Activated T-cell treated with anti-CD3 and anti-CD28 coated beads, Interleukin-2, amount 50 U/mL, for 24 hours (primary cell): ENCODE measurements at regions not wholly inside any gene's neighbourhood (a gene's known extent, or its start where the extent isn't known, plus 50 kb on each side); places are given as distances from the start of the nearest gene placed in this dataset.
A peak's percentile ranks its signal among the peaks of the same experiment; 100 is the strongest.

Experiments
- DNase-seq: peaks from one replicate; pipeline ENCODE4 v3.0.0-alpha.2; 2020
- H3K27ac Mint-ChIP-seq: 2 replicates; pipeline ENCODE4 v1.8.0; 2020; ENCODE audit warnings: mild to moderate bottlenecking, mixed read lengths
- H3K27me3 Mint-ChIP-seq: 2 replicates; pipeline ENCODE4 v1.8.0; 2020; ENCODE audit warnings: mixed read lengths
- H3K36me3 Mint-ChIP-seq: 2 replicates; pipeline ENCODE4 v1.8.0; 2020; ENCODE audit warnings: low read depth, mixed read lengths
- H3K4me1 Mint-ChIP-seq: 2 replicates; pipeline ENCODE4 v1.8.0; 2020; ENCODE audit warnings: low read depth, mixed read lengths
- H3K4me3 Mint-ChIP-seq: 2 replicates; pipeline ENCODE4 v1.8.0; 2020; ENCODE audit warnings: mild to moderate bottlenecking, moderate library complexity, mixed read lengths
- H3K9me3 Mint-ChIP-seq: 2 replicates; pipeline ENCODE4 v1.8.0; 2020; ENCODE audit warnings: mixed read lengths

DNA sequence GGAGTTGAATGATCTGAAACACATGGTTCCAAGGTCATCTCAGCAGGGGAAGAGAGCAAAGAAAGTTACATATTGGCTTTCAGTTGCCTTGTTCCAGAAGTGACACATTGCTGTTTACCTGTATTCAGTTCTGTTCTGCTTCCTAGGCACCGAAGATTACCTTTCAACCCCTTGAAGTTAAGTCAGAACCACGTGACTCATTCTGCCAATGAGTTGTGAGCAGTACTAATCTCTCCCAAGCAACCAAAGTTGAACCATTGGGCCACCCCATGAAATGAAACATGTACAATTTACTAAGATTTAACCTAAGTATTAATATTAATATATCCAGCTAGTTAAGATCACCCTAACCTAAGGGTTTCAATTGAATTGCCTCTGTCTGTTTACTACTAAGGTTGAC, 439.2 kb upstream of the MAF start:
- no peak overlapping the region for H3K4me3 Mint-ChIP-seq
- no peaks in the 10 kb centered on the region for H3K9me3 Mint-ChIP-seq
- no peak overlapping the region for H3K27ac Mint-ChIP-seq
- DNase-seq: no peak
- peaks cover 28% of the 10 kb centered on the region for H3K27me3 Mint-ChIP-seq
- H3K36me3 Mint-ChIP-seq: no peaks in the 10 kb centered on the region
- no peaks in the 10 kb centered on the region for H3K4me1 Mint-ChIP-seq

- H3K4me1 Mint-ChIP-seq: no peaks in the 10 kb centered on the region
- no peak for DNase-seq
- H3K9me3 Mint-ChIP-seq: peaks cover 4% of the 10 kb centered on the region
- H3K27ac Mint-ChIP-seq: no peak overlapping the region
- H3K36me3 Mint-ChIP-seq: no peaks in the 10 kb centered on the region
- no peak overlapping the region for H3K4me3 Mint-ChIP-seq
- H3K27me3 Mint-ChIP-seq: peaks cover 19% of the 10 kb centered on the region
Measured at GRCh38 chr16:80038566-80038965, 438.0 kb upstream of the MAF start.

DNA sequence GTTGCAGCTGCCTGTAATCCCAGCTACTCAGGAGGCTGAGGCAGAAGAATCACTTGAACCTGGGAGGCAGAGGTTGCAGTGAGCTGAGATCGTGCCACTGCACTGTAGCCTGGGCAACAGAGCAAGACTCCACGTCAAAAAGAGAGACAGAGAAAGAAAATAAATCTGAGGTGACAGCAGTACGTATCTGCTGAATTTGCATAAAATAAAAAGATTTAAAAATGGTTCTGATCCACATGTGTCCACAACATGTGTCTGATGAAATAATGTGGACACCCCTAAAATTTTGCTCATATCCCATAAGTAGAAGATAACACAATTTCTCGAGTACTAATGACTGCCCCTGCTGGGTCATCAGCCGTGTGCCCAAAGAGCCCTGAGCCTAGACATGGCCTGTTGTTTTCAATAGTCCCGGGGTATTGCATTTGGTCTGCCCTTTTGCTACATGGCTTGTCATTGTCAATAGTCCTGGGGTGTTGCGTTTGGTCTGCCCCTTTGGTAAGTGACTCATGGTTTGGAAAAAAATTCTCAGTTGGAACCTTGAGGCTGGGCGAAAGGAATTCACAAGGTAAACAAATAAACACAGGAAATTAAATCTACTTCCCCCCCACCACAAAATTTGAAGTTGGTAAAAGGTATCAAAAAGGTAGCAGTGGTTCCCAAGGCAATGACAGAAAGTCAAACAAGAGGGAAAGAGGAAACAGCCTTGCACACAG, 434.6 kb upstream of the MAF start:
- no peaks in the 10 kb centered on the region for H3K4me1 Mint-ChIP-seq
- H3K4me3 Mint-ChIP-seq: no peak overlapping the region
- no peak for DNase-seq
- no peak overlapping the region for H3K27ac Mint-ChIP-seq
- H3K36me3 Mint-ChIP-seq: no peaks in the 10 kb centered on the region
- peaks cover 4% of the 10 kb centered on the region for H3K9me3 Mint-ChIP-seq
- H3K27me3 Mint-ChIP-seq: peaks cover 3% of the 10 kb centered on the region

DNA sequence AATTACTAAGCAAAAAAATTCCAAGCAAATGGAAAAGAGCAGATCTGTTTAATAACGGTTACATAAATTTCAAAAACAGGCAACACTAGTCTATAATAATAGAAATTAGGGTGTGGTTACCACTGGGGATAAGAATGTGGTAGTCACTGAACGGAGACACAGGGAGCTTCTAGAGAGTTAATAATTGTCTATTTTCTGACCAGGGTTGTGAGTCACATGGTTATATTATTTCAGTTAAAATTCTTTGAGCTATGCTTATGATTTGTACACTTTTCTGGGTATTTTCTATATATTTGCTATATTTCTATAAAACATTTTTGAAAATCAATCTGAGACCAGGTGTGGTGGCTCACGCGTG, 433.9 kb upstream of the MAF start:
- Mint-ChIP-seq H3K27ac (no peak overlapping the region), H3K36me3 (no peaks in the 10 kb centered on the region), H3K9me3 (peaks cover 4% of the 10 kb centered on the region), H3K27me3 (peaks cover 6% of the 10 kb centered on the region), H3K4me3 (no peak overlapping the region), H3K4me1 (no peaks in the 10 kb centered on the region)
- DNase-seq: no peak

DNA sequence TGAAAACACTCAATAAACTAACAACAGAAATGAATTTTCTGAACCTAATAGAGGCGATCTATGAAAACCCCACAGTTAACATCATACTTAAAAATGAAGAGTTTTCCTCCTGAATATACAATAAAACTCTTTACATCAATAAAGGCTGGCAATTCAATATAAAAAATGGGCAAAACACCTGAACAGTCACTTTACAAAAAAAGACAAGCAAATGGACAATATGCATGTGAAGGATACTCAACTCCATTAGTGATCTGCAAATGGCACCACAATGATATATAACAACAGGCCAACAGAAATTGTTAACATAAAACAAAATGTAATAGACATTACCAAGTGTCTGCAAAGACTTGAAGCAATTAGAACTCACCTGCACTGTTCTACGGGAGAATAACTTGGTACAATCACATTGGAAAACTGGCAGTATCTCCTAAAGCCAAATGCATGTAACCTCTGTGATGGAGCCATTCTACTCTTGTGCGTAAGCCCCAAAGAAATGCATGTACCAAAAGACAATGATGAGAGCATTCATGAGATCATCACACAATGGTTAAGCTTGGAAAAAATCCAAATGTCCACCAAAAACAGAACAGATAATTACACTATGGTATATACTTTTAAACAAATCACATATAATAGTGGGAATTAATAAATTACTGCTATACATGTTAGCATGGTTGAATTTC, 433.4 kb upstream of the MAF start:
- DNase-seq: no peak
- H3K4me1 Mint-ChIP-seq: no peaks in the 10 kb centered on the region
- H3K36me3 Mint-ChIP-seq: no peaks in the 10 kb centered on the region
- H3K27me3 Mint-ChIP-seq: peaks cover 11% of the 10 kb centered on the region
- no peak overlapping the region for H3K4me3 Mint-ChIP-seq
- peaks cover 4% of the 10 kb centered on the region for H3K9me3 Mint-ChIP-seq
- H3K27ac Mint-ChIP-seq: no peak overlapping the region

DNA sequence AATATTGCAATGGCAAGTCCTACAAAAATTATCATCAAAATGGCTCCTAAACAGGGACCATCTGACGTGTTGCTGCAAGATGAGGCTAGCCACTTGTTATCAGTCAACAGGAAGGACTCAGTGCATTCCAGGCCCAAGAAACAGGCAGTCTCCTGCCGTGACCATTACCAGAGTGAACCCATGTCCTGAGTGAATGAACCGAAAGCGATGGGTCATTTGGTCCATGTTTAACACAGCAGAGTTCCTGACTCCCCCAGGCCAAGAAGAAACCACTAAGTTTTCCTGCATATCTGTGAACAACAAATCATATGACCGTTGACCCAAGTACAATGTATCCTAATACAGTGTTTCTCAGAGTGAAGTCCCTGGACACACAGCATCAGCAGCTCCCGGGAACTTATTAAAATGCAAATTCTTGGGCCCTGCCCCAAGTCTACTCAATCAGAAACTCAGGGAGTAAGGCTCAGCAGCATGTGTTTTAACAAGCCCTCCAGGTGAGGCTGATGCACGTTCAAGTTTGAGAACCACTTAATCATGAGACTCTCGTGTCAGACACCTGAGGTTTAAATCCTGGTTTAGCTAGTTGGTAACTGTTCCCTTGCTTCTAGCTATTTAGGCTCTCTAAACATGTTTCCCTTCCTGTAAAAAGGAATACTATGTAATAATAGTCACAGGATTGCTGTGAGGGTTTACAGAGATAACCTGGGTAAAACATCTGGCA, 429.4 kb upstream of the MAF start:
- Mint-ChIP-seq H3K4me1 (peaks cover 10% of the 10 kb centered on the region), H3K36me3 (no peaks in the 10 kb centered on the region), H3K9me3 (peaks cover 4% of the 10 kb centered on the region), H3K27ac (no peak overlapping the region), H3K4me3 (no peak overlapping the region), H3K27me3 (peaks cover 22% of the 10 kb centered on the region)
- DNase-seq: no peak

DNA sequence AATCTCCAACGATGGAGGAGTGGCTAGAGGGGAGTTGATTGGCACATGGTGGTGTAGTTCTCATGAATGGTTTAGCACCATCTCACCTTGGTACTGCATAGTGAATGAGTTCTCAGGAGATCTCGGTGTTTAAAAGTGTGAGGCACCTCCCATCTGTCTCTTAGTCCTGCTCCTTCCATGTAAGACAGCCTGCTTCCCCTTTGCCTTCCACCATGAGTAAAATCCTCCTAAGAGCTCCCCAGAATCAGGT, 428.8 kb upstream of the MAF start:
- no peak for DNase-seq
- peaks cover 22% of the 10 kb centered on the region for H3K27me3 Mint-ChIP-seq
- H3K4me1 Mint-ChIP-seq: peaks cover 10% of the 10 kb centered on the region
- H3K9me3 Mint-ChIP-seq: peaks cover 4% of the 10 kb centered on the region
- H3K4me3 Mint-ChIP-seq: no peak overlapping the region
- H3K36me3 Mint-ChIP-seq: no peaks in the 10 kb centered on the region
- no peak overlapping the region for H3K27ac Mint-ChIP-seq

GRCh38 chr16:80028581-80029380, 428.2 kb upstream of the MAF start:
- Mint-ChIP-seq H3K4me3 (no peak overlapping the region), H3K36me3 (no peaks in the 10 kb centered on the region), H3K27me3 (peaks cover 22% of the 10 kb centered on the region), H3K27ac (no peak overlapping the region), H3K4me1 (peaks cover 10% of the 10 kb centered on the region), H3K9me3 (no peaks in the 10 kb centered on the region)
- no peak for DNase-seq

- DNase-seq: peak; percentile 53
- Mint-ChIP-seq H3K4me1 (peaks cover 10% of the 10 kb centered on the region), H3K27me3 (peaks cover 22% of the 10 kb centered on the region), H3K36me3 (no peaks in the 10 kb centered on the region), H3K27ac (no peak overlapping the region), H3K9me3 (no peaks in the 10 kb centered on the region), H3K4me3 (peak overlapping the region; percentile 38)
Measured at GRCh38 chr16:80027007-80027965, 426.7 kb upstream of the MAF start.

- H3K4me1 Mint-ChIP-seq: peaks cover 10% of the 10 kb centered on the region
- H3K36me3 Mint-ChIP-seq: no peaks in the 10 kb centered on the region
- no peaks in the 10 kb centered on the region for H3K9me3 Mint-ChIP-seq
- no peak overlapping the region for H3K4me3 Mint-ChIP-seq
- no peak for DNase-seq
- H3K27me3 Mint-ChIP-seq: peaks cover 24% of the 10 kb centered on the region
- H3K27ac Mint-ChIP-seq: no peak overlapping the region
Measured at GRCh38 chr16:80025236-80025635, 424.7 kb upstream of the MAF start.

DNA sequence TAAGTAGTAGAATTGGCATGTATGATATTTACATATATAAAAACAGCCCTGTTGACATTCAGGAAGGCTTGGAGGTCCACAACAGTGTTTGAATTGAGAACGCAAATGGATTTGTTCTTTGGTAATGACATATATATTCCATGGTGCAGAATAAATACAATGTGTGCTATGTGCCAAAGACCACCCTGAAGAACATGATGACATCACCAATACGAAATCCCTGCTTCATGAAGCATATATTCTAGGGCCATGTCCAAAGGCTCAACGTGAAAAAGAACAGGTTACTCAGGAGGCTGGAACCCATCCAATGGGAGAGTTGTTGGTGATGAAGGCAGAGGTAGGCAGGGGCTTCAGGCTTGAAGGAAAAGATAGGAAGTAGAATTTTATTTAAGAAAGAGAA, 423.9 kb upstream of the MAF start:
- H3K27me3 Mint-ChIP-seq: peaks cover 21% of the 10 kb centered on the region
- H3K4me1 Mint-ChIP-seq: peaks cover 10% of the 10 kb centered on the region
- H3K9me3 Mint-ChIP-seq: no peaks in the 10 kb centered on the region
- no peak overlapping the region for H3K4me3 Mint-ChIP-seq
- no peak overlapping the region for H3K27ac Mint-ChIP-seq
- no peak for DNase-seq
- no peaks in the 10 kb centered on the region for H3K36me3 Mint-ChIP-seq

- Mint-ChIP-seq H3K36me3 (no peaks in the 10 kb centered on the region), H3K27ac (no peak overlapping the region), H3K4me3 (no peak overlapping the region), H3K9me3 (no peaks in the 10 kb centered on the region), H3K4me1 (peaks cover 10% of the 10 kb centered on the region), H3K27me3 (peaks cover 19% of the 10 kb centered on the region)
- DNase-seq: no peak
Measured at GRCh38 chr16:80023865-80024264, 423.3 kb upstream of the MAF start.

- DNase-seq: no peak
- H3K4me1 Mint-ChIP-seq: no peaks in the 10 kb centered on the region
- peaks cover 12% of the 10 kb centered on the region for H3K27me3 Mint-ChIP-seq
- no peaks in the 10 kb centered on the region for H3K9me3 Mint-ChIP-seq
- no peak overlapping the region for H3K27ac Mint-ChIP-seq
- H3K4me3 Mint-ChIP-seq: no peak overlapping the region
- H3K36me3 Mint-ChIP-seq: no peaks in the 10 kb centered on the region
Measured at GRCh38 chr16:80019395-80019794, 418.9 kb upstream of the MAF start.

GRCh38 chr16:80018466-80018865, 417.9 kb upstream of the MAF start:
- Mint-ChIP-seq H3K9me3 (no peaks in the 10 kb centered on the region), H3K36me3 (no peaks in the 10 kb centered on the region), H3K4me1 (no peaks in the 10 kb centered on the region), H3K27me3 (peaks cover 12% of the 10 kb centered on the region), H3K27ac (no peak overlapping the region), H3K4me3 (no peak overlapping the region)
- DNase-seq: no peak
